Dedifferentiated amniotic fluid mesenchymal stem cell (primary cell): ENCODE measurements at regions not wholly inside any gene's neighbourhood (a gene's known extent, or its start where the extent isn't known, plus 50 kb on each side); places are given as distances from the start of the nearest gene placed in this dataset.
"Not testable (repeated sequence)": the region's sequence is repeated elsewhere in the genome, so short reads cannot be mapped to it uniquely, and the experiment has no call there.

Experiments used
- DNase-seq: peaks from one replicate; pipeline ENCODE4 v3.0.0-alpha.2; 2016; ENCODE audit errors: extremely low spot score

GRCh38 chr5:68067976-68068603 lies 147.5 kb upstream of the PIK3R1 start:
- DNase-seq = no peak

DNA sequence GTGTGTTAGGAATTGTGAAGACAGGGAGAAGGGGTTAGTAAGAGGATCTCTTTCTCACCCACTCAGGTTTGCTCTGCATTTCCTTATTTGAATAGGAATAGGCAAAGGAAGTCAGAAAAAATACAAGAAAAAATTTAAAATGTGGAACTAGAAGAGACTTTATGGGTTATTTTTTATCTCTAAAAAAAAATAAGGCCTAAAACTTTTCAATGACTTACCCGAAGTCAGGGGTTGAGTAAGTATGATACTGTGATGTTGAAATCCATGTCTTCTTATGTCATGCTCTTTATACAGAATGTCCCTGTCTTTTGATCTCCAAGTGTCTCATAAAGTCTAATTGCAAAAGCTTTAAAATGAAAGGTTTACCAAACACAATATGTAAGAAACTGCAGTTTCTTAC lies 148.3 kb upstream of the PIK3R1 start:
- no peak for DNase-seq

- DNase-seq = no peak
Observed at GRCh38 chr5:68066277-68066955, 149.1 kb upstream of the PIK3R1 start.

GRCh38 chr5:68065321-68065720 lies 150.2 kb upstream of the PIK3R1 start:
- DNase-seq = not testable (repeated sequence)

GRCh38 chr5:68060382-68060781 lies 155.2 kb upstream of the PIK3R1 start:
- DNase-seq = no peak

- no peak for DNase-seq
Observed at GRCh38 chr5:68057191-68057590, 158.4 kb upstream of the PIK3R1 start.

GRCh38 chr5:68055686-68056085 lies 159.9 kb upstream of the PIK3R1 start:
- DNase-seq = no peak

DNA sequence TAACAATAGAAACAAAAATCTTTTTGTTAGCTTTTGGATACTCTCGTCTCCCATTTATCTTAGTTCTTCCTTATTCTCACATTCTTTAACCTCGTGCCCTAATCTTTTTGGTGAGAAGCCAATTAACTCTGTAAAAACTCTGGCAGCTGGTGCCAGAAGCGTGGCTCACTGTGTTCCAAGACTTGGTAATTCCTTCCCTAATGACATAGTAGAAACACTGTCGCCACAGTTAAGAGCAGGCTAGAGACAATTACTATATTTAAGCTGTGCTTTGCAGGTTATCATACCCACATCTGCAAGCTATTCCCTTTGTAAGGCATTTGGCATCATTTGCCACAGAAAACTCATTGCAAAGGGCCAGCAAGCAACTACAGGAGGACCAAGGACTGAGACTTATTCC lies 160.9 kb upstream of the PIK3R1 start:
- no peak for DNase-seq

DNA sequence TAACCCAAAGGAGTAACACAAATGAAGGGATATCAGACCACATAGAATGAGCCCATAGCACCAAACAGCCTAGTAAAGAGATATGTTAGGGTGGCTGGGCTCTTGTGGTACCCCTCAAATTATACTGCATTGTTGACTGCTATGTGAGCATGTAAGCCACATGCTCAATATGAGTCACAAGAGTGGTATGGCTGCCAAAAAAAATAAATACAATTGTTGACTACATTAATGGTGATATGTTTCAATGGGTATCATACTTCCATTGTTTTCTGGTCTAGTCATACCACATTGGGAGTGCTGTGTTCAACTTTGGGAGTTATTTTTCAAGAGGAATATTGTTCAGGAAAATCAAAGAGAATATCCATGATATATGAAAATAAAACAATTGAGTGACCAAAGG lies 162.4 kb upstream of the PIK3R1 start:
- DNase-seq = no peak

GRCh38 chr5:68049053-68049713 lies 166.4 kb upstream of the PIK3R1 start:
- peak; percentile 40 for DNase-seq

DNA sequence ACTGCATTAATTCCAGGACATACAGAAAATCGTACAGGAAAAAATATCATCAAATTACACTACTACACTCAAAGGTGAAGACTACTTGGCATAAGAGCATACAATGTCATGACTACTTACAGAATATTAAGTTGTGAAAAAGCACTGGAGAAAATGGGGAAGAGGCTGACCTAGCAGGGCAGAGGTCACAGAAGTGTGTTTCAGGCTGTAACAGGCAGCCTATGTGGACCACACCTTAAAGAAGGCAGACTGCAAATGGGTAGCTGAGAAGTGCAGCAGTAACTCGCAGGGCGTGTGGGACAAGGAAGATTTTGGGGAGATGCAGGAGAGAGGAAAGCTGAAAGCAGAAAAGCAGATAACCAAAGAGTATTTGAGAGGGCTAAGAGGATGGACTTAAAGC lies 167.0 kb upstream of the PIK3R1 start:
- no peak for DNase-seq

DNA sequence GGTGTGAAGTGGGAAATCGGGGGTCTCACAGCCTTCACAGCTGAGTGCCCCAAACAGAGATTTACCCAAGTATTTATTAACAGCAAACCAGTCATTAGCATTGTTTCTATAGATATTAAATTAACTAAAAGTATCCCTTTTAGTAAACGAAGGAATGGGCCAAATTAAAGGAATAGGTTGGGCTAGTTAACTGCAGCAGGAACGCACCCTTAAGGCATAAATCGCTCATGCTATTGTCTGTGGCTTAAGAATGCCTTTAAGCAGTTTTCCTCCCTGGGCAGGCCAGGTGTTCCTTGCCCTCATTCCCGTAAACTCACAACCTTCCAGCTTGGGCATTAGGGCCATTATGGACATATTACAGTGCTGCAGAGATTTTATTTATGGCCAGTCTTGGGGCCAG lies 167.5 kb upstream of the PIK3R1 start:
- not testable (repeated sequence) for DNase-seq

DNA sequence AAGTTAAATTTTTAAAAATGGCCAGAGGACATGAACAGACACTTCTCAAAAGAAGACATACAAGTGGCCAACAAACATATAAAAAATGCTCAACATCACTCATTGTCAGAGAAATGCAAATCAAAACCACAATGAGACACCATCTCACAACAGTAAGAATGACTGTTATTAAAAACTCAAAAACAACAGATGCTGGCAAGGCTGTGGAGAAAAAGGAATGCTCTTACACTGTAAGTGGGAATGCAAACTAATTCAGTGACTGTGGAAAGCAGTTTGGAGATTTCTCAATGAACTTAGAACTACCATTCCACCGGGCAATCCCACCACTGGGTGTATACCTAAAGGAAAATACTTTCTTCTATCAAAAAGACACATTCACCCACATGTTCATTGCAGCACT lies 168.5 kb upstream of the PIK3R1 start:
- peak; percentile 67 for DNase-seq

- DNase-seq = peak; percentile 99
Observed at GRCh38 chr5:68046445-68046844, 169.1 kb upstream of the PIK3R1 start.

DNA sequence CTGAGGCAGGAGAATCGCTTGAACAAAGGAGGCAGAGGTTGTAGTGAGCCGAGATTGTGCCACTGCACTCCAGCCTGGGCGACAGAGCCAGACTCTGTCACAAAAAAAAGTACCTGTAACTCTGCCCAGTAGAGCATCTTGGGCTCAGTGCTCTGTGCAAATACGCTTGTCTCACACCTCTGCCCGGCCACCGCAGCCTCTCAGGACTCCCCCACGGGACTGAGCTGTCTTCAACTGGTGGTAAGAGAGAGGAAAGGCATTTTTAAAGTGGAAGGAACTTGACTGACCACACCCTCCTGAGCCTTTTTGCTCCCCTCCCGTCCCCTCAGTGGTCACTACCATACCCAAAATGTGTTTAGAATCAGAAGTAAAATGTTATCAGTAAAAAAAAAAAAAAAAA lies 174.3 kb upstream of the PIK3R1 start:
- DNase-seq = no peak

- no peak for DNase-seq
Observed at GRCh38 chr5:68037546-68037945, 178.0 kb upstream of the PIK3R1 start.

DNA sequence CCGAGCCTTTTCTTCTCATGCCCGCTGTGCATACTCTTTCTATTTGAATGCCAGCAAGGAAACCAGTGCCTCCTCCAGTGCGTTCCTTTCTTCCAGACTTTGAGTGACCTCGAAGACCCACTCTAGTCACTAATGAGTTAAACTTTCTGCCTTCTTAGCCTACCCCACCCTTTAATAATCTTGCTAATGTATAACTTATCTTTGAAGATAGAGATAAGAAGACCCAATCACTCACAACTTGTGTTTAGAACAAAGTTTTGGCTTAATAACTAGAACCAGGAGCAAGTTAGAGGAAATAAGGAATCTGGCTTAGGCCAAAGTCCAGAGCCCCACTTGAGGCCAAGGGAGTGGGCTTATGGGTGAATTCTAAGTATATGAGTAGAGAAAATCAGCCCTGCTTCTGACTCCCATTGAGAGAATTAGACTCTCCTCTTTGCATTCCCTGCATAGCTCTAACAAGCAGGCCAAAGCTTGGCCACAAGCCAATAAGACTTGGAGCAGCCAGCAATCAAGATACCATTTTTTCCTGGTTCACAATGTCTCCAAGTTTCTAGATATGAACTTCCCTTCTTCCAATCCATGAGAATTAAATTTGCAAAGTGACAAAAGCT lies 181.5 kb upstream of the PIK3R1 start:
- peak; percentile 42 for DNase-seq

DNA sequence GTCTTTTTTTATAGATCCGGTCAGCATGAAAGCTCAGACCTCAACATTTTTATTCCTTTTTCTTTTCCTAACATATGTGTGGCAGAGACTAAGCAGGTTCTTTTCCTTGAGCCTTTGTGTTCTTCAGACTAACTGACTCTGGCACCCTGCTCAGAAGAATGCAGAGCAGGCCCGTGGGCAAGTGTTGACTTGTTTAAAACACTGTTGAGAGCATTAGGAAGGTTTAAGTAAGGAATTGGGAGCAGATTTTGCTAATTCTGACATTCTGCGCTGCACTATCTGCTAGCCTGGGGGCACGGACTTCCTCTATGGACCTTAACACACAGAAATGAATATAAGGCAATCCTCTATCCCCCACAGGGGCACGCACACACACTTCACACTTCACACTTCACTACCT lies 182.5 kb upstream of the PIK3R1 start:
- DNase-seq = no peak

DNA sequence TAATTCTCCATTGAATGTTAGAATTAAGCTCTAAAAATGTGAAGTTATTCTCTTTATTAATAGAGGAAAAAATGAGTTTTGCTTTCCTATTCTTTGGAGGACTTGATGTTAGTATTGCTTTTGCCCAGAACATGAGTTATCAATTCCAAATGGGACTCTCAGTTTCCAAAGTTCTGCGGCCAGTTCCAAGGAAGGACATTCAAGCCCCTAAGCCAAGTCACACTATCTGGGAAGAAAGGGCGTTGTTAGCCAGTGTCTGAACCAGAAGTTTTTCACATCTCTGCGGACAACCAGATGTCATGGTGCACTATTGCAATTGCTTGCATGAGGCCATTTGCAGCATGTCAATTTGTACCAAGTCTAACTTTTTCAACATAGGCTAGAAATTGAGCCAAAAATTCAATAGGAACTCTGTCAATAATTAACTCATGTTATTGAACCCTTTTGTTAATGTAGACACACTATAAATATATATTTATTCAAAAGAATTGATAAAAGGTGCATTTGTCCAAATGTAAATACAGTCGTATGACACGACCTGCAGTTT lies 183.3 kb upstream of the PIK3R1 start:
- no peak for DNase-seq

DNA sequence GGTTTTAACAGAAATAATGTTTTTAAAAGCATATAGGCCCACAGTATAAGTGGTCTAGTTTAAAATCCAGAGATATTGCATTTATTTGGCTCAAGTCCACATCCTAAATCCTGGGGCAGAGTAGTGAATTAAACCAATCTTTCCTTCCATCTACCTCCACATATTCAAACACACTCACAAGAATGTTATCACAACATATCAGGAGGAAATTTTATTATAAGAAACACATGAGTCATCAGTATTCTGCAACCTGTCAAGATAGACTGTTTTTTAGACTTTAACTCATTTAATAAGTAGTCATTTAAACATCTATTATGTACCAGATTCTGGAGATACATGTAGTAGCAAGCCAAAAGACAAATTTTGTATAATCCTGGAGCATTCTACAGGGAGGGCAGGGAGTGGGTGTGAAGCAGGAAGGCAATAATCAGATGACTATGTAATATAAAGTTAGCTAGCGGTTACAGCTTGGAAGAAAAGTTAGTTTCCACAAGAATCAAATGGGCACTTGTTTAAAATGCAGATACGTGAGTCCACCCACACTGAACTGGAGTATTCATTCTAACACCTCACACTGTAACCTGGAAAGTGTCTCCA lies 187.3 kb upstream of the PIK3R1 start:
- no peak for DNase-seq

GRCh38 chr5:68027519-68027918 lies 188.0 kb upstream of the PIK3R1 start:
- peak; percentile 75 for DNase-seq
